Body of pancreas (tissue), 4 donors: ENCODE measurements at regions not wholly inside any gene's neighbourhood (a gene's known extent, or its start where the extent isn't known, plus 50 kb on each side); places are given as distances from the start of the nearest gene placed in this dataset.
"Not testable (repeated sequence)": the region's sequence is repeated elsewhere in the genome, so short reads cannot be mapped to it uniquely, and the experiment has no call there.

Source experiments
- ATAC-seq: fragments of 150-250 bp; one replicate; pipeline ENCODE4 v1.9.1; 2016
- DNase-seq, 4 donors: peaks; one replicate each; pipeline ENCODE4 v3.0.0-alpha.2; 2019
- H3K27ac ChIP-seq, 4 donors: fragments of 200-600 bp; sonication (generic); 1 replicate in 3 of 4; 2 replicates in 1 of 4; pipeline versions ENCODE4 v1.5.1 to v1.6.1; 2016 to 2019; ENCODE audit warnings: mild to moderate bottlenecking in 1 of 4, mixed read lengths in 1 of 4, moderate library complexity in 1 of 4
- H3K27me3 ChIP-seq, 2 donors: fragments of 200-600 bp; sonication (generic); one replicate each; pipeline ENCODE4 v1.6.0; 2016; ENCODE audit warnings: mild to moderate bottlenecking in 1 of 2
- H3K36me3 ChIP-seq, 2 donors: fragments of 200-600 bp; sonication (generic); replicated peaks in 1 of 2; 2 replicates each; pipeline ENCODE4 v1.5.1; 2016; ENCODE audit warnings: low read depth in 2 of 2; ENCODE audit not compliant: insufficient read depth in 1 of 2
- H3K4me1 ChIP-seq: fragments of 200-600 bp; sonication (generic); one replicate; pipeline ENCODE4 v1.6.0; 2016
- H3K4me3 ChIP-seq, 2 donors: fragments of 200-600 bp; sonication (generic); 1 replicate in 1 of 2; 2 replicates in 1 of 2; pipeline ENCODE4 v1.5.1; 2016 to 2019
- H3K9me3 ChIP-seq, 3 donors: fragments of 200-600 bp; sonication (generic); 1 replicate in 2 of 3; 2 replicates in 1 of 3; pipeline ENCODE4 v1.5.1; 2016
- CTCF ChIP-seq, 7 experiments: fragments of 450-650 bp in 4 of 7; fragments of 200-600 bp in 3 of 7; sonication (generic) in 3 of 7; IDR thresholded peaks; one replicate each; pipeline ENCODE4 v1.5.1; 2016 to 2019; ENCODE audit warnings: antibody characterized with exemption in 7 of 7
- POLR2A ChIP-seq, 3 donors: fragments of 450-650 bp; IDR thresholded peaks; one replicate each; pipeline ENCODE4 v1.6.1; 2016; ENCODE audit warnings: antibody characterized with exemption in 3 of 3, mild to moderate bottlenecking in 2 of 3
- WGBS, 2 donors: methylation state at CpG; one replicate each; pipeline ENCODE4 v1.1.5; 2017; 5-methylcytosine and 5-hydroxymethylcytosine counted together
- intact Hi-C: fragments of 100-400 bp; cut with DNase I; formaldehyde crosslinking; loops from one replicate; pipeline ENCODE4 v1.15.1; 2023

- no peak overlapping the region for H3K4me3 ChIP-seq
- DNase-seq (no peak), ATAC-seq (no peak)
- no peaks in the 10 kb centered on the region for H3K9me3 ChIP-seq
- intact Hi-C loops = no loop called here
- H3K27me3 ChIP-seq = no peaks in the 10 kb centered on the region
- H3K4me1 ChIP-seq = peaks cover 7% of the 10 kb centered on the region
- no peaks in the 10 kb centered on the region for H3K36me3 ChIP-seq
- TF ChIP-seq CTCF (IDR thresholded peaks at IDR 0.05) = no peak
- TF ChIP-seq POLR2A (IDR thresholded peaks at IDR 0.05) = no peak
- 74 to 80% methylated on average over 5 of the region's 5 CpGs for WGBS, 2 donors
- H3K27ac ChIP-seq = no peak overlapping the region
These were observed 162.9 kb upstream of the PGRMC2 start for GRCh38 chr4:128450326-128451120.

- Histone ChIP-seq H3K36me3 (no peaks in the 10 kb centered on the region), H3K9me3 (no peaks in the 10 kb centered on the region), H3K27me3 (no peaks in the 10 kb centered on the region), H3K4me3 (no peak overlapping the region), H3K27ac (no peak overlapping the region), H3K4me1 (peaks cover 3% of the 10 kb centered on the region)
- WGBS, 2 donors = 55 to 59% methylated on average over 1 of the region's 1 CpG
- no peak for TF ChIP-seq POLR2A (IDR thresholded peaks at IDR 0.05)
- TF ChIP-seq CTCF (IDR thresholded peaks at IDR 0.05) = no peak
- intact Hi-C loops = no loop called here
- DNase-seq = no peak
- no peak for ATAC-seq
These were observed 161.6 kb upstream of the PGRMC2 start for GRCh38 chr4:128449251-128449650.

- H3K27ac ChIP-seq = no peak overlapping the region
- H3K36me3 ChIP-seq = no peaks in the 10 kb centered on the region
- ATAC-seq (no peak), DNase-seq (no peak)
- intact Hi-C loops = no loop called here
- 93 to 95% methylated on average over 3 of the region's 3 CpGs for WGBS, 2 donors
- no peak overlapping the region for H3K4me3 ChIP-seq
- no peaks in the 10 kb centered on the region for H3K9me3 ChIP-seq
- no peaks in the 10 kb centered on the region for H3K4me1 ChIP-seq
- TF ChIP-seq CTCF (IDR thresholded peaks at IDR 0.05) = no peak
- no peak for TF ChIP-seq POLR2A (IDR thresholded peaks at IDR 0.05)
- H3K27me3 ChIP-seq = no peaks in the 10 kb centered on the region
These were observed 157.1 kb upstream of the PGRMC2 start for GRCh38 chr4:128444544-128445302.

- no peaks in the 10 kb centered on the region for H3K4me1 ChIP-seq
- DNase-seq (no peak), ATAC-seq (no peak)
- H3K27me3 ChIP-seq = no peaks in the 10 kb centered on the region
- no peaks in the 10 kb centered on the region for H3K9me3 ChIP-seq
- intact Hi-C loops = no loop called here
- no peak overlapping the region for H3K4me3 ChIP-seq
- WGBS, 2 donors = 84 to 87% methylated on average over 3 to 4 of the region's 4 CpGs
- no peak overlapping the region for H3K27ac ChIP-seq
- TF ChIP-seq CTCF (IDR thresholded peaks at IDR 0.05) (no peak), POLR2A (IDR thresholded peaks at IDR 0.05) (no peak)
- no peaks in the 10 kb centered on the region for H3K36me3 ChIP-seq
These were observed 153.3 kb upstream of the PGRMC2 start for GRCh38 chr4:128440923-128441322.

GRCh38 chr4:128437023-128437422 is 149.4 kb upstream of the PGRMC2 start:
- DNase-seq, ATAC-seq, H3K4me1 ChIP-seq, intact Hi-C loops, H3K36me3 ChIP-seq, H3K27me3 ChIP-seq, H3K4me3 ChIP-seq, H3K9me3 ChIP-seq, H3K27ac ChIP-seq: not testable (repeated sequence)
- 90 to 97% methylated on average over 5 to 7 of the region's 8 CpGs for WGBS, 2 donors

- intact Hi-C loops, H3K4me3 ChIP-seq, ATAC-seq, H3K27ac ChIP-seq, DNase-seq, H3K9me3 ChIP-seq, H3K27me3 ChIP-seq, H3K36me3 ChIP-seq: not testable (repeated sequence)
- WGBS, 2 donors = 87 to 94% methylated on average over 2 of the region's 2 CpGs
- H3K4me1 ChIP-seq = peaks cover 33% of the 10 kb centered on the region
These were observed 141.5 kb upstream of the PGRMC2 start for GRCh38 chr4:128429023-128429613.
